Tibial artery (tissue), 4 donors: ENCODE measurements at regions not wholly inside any gene's neighbourhood (a gene's known extent, or its start where the extent isn't known, plus 50 kb on each side); places are given as distances from the start of the nearest gene placed in this dataset.

Experiments used
- DNase-seq, 2 donors: peaks; one replicate each; pipeline ENCODE4 v3.0.0-alpha.2; 2019
- H3K27ac ChIP-seq, 2 donors: fragments of 200-600 bp; sonication (generic) in 1 of 2; 1 replicate in 1 of 2; 2 replicates in 1 of 2; pipeline ENCODE4 v1.5.1; 2018 to 2019; ENCODE audit warnings: mild to moderate bottlenecking in 1 of 2
- H3K27me3 ChIP-seq, 2 donors: fragments of 200-600 bp; sonication (generic) in 1 of 2; one replicate each; pipeline versions ENCODE4 v1.5.1 to v1.6.0; 2016 to 2019
- H3K36me3 ChIP-seq, 3 donors: fragments of 200-600 bp; sonication (generic) in 2 of 3; one replicate each; pipeline ENCODE4 v1.5.1; 2016 to 2019; ENCODE audit warnings: mild to moderate bottlenecking in 2 of 3
- H3K4me1 ChIP-seq, 4 donors: fragments of 200-600 bp; sonication (generic) in 2 of 4; 1 replicate in 3 of 4; 2 replicates in 1 of 4; pipeline ENCODE4 v1.5.1; 2016 to 2019
- H3K4me3 ChIP-seq, 2 donors: fragments of 200-600 bp; sonication (generic) in 1 of 2; 1 replicate in 1 of 2; 2 replicates in 1 of 2; pipeline ENCODE4 v1.5.1; 2018 to 2019; ENCODE audit warnings: mild to moderate bottlenecking in 2 of 2
- H3K9me3 ChIP-seq, 3 donors: fragments of 200-600 bp; sonication (generic) in 1 of 3; one replicate each; pipeline ENCODE4 v1.5.1; 2016 to 2019
- intact Hi-C: fragments of 100-400 bp; cut with DNase I; formaldehyde crosslinking; loops from one replicate; pipeline ENCODE4 v1.15.0; 2023; ENCODE audit warnings: low total_unique reads
- TF ChIP-seq, protein P1 (sequence below), 2 experiments: fragments of 200-600 bp in 1 of 2; fragments of 450-650 bp in 1 of 2; IDR thresholded peaks; one replicate each; pipeline ENCODE4 v1.5.1; 2017 to 2019; ENCODE audit warnings: antibody characterized with exemption in 2 of 2, mild to moderate bottlenecking in 1 of 2, moderate library complexity in 1 of 2

DNA sequence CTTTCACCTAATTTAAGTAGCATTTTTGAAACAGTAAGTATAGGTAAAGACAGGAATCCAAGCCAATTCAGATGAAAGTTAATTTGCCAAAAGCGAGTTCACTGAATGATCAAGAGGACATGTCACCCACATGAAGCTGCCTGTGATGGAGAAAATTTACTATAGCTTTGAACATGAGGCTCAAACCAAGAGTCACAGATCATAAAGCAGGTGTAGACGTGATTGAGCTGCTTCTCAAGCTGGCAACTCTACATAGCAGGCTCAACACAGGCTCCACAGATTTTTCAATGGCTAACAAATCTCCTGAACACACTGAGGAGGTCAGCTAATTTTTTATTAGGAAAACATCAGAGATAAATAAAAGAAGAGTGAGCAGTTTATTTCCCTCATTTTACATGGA lies 173.7 kb downstream of the FAM114A2 start:
- TF ChIP-seq, protein P1, sequence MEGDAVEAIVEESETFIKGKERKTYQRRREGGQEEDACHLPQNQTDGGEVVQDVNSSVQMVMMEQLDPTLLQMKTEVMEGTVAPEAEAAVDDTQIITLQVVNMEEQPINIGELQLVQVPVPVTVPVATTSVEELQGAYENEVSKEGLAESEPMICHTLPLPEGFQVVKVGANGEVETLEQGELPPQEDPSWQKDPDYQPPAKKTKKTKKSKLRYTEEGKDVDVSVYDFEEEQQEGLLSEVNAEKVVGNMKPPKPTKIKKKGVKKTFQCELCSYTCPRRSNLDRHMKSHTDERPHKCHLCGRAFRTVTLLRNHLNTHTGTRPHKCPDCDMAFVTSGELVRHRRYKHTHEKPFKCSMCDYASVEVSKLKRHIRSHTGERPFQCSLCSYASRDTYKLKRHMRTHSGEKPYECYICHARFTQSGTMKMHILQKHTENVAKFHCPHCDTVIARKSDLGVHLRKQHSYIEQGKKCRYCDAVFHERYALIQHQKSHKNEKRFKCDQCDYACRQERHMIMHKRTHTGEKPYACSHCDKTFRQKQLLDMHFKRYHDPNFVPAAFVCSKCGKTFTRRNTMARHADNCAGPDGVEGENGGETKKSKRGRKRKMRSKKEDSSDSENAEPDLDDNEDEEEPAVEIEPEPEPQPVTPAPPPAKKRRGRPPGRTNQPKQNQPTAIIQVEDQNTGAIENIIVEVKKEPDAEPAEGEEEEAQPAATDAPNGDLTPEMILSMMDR (IDR thresholded peaks at IDR 0.05), result no peak
- Histone ChIP-seq H3K27ac (no peak overlapping the region), H3K4me1 (no peaks in the 10 kb centered on the region), H3K27me3 (no peaks in the 10 kb centered on the region), H3K9me3 (no peaks in the 10 kb centered on the region), H3K36me3 (no peaks in the 10 kb centered on the region), H3K4me3 (no peak overlapping the region)
- intact Hi-C loops, result no loop called here
- DNase-seq, result no peak

DNA sequence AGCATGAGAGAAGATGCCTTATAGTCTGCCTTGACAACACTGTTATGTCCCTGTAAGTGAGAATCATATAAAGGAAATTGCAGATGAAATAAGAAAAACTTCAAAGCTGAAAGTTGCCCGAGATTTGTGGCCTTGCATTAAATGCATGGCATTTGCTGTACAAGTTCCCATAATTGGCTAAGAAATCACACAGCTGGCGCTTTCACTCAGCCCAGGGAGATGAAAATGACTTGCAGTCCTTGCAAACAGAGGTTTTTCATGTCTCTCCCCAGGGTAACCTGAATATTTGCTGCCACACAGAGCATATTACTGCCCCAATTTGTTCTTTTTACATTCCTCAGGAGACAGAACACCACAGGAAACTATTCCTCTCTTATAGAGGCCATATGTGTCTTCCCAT lies 174.8 kb downstream of the FAM114A2 start:
- no peak overlapping the region for H3K27ac ChIP-seq
- H3K9me3 ChIP-seq, result no peaks in the 10 kb centered on the region
- DNase-seq, result no peak
- H3K27me3 ChIP-seq, result no peaks in the 10 kb centered on the region
- intact Hi-C loops, result no loop called here
- TF ChIP-seq, protein P1 (IDR thresholded peaks at IDR 0.05), result no peak
- H3K4me3 ChIP-seq, result no peak overlapping the region
- no peaks in the 10 kb centered on the region for H3K36me3 ChIP-seq
- H3K4me1 ChIP-seq, result no peaks in the 10 kb centered on the region
